ENCODE measurements at regions not wholly inside any gene's neighbourhood (a gene's known extent, or its start where the extent isn't known, plus 50 kb on each side); places are given as distances from the start of the nearest gene placed in this dataset.
"Not testable (repeated sequence)": the region's sequence is repeated elsewhere in the genome, so short reads cannot be mapped to it uniquely, and the experiment has no call there.

DNA sequence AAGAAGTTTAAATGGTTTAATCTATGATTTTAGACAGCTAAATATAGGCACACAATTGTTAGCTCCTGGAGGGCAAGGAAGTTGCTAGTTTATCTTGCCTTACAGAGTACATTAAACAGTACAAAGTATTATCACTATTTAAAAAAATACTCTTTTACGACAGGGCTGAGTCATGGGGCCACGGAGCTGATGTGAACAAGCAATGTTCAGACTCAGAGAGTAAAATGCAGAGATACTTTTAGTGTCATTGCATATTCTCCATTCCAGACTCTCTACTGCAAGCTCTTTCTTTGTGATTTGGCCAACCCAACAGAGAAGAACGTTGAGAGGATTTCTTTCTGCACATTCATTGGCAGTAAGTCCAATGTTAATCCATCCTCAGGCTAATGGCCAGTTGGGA lies 352.4 kb downstream of the SPRY2 start:
- no peak overlapping the region for H3K27ac ChIP-seq
- TF ChIP-seq, protein P1, sequence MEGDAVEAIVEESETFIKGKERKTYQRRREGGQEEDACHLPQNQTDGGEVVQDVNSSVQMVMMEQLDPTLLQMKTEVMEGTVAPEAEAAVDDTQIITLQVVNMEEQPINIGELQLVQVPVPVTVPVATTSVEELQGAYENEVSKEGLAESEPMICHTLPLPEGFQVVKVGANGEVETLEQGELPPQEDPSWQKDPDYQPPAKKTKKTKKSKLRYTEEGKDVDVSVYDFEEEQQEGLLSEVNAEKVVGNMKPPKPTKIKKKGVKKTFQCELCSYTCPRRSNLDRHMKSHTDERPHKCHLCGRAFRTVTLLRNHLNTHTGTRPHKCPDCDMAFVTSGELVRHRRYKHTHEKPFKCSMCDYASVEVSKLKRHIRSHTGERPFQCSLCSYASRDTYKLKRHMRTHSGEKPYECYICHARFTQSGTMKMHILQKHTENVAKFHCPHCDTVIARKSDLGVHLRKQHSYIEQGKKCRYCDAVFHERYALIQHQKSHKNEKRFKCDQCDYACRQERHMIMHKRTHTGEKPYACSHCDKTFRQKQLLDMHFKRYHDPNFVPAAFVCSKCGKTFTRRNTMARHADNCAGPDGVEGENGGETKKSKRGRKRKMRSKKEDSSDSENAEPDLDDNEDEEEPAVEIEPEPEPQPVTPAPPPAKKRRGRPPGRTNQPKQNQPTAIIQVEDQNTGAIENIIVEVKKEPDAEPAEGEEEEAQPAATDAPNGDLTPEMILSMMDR (conservative IDR thresholded peaks at IDR 0.05), result no peak

DNA sequence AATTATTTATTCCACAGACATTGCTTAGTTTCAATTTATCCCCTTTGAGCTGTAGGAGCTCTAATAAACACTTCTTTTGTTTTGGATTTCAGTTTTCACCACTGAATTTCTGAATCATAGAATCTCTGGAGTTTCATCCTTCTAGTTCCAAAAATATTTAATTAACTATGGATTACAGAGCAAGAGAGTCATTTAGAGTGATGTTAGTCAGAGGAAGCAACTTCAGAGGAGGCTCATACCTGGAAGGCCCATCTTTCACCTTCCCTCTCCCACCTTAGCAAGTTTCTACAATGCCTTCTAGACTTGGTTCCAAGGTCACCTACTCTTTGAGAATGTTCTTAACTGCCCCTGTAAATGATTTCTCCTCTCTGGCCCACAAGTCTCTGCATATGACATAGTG lies 353.2 kb downstream of the SPRY2 start:
- TF ChIP-seq, protein P1 (conservative IDR thresholded peaks at IDR 0.05), result no peak
- H3K27ac ChIP-seq, result no peak overlapping the region

DNA sequence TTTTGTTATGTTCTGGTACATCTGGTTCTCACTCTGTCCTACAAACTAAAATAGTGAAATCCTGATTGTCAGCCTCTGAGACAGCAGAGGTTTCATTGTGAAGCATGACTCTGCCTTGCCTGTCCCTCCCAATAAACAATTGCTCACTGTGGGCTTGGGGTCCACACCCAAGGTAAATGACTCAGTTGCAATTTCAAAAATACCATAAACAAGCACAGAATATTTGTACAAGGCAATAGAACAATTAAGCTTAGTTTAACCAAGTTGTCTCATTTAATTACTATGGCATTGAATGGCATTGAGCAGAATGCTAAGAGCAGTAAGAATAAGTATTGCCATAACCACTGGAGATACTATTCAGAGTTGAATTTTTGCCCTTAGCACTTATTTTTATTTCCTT lies 353.6 kb downstream of the SPRY2 start:
- TF ChIP-seq, protein P1 (conservative IDR thresholded peaks at IDR 0.05), result no peak
- no peak overlapping the region for H3K27ac ChIP-seq

DNA sequence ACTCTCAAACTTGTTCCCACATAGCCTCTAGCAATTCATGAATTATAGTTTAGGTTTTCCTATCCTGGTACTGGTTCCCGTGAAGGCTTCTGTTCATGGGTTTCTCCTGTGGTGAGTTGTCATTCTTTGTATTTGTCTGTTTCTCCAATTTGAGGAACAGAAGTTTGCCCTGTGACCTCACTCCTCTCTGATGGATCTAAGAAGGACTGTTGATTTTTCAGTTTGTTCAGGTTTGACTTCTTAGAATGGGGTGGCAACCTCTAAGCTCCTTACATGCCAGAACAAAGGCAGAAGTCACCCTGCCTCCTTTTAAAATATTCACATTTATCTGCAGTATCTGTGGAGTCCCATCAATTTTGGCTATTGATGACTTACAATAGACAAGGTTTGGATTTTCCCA lies 354.0 kb downstream of the SPRY2 start:
- TF ChIP-seq, protein P1 (conservative IDR thresholded peaks at IDR 0.05), result no peak
- no peak overlapping the region for H3K27ac ChIP-seq

DNA sequence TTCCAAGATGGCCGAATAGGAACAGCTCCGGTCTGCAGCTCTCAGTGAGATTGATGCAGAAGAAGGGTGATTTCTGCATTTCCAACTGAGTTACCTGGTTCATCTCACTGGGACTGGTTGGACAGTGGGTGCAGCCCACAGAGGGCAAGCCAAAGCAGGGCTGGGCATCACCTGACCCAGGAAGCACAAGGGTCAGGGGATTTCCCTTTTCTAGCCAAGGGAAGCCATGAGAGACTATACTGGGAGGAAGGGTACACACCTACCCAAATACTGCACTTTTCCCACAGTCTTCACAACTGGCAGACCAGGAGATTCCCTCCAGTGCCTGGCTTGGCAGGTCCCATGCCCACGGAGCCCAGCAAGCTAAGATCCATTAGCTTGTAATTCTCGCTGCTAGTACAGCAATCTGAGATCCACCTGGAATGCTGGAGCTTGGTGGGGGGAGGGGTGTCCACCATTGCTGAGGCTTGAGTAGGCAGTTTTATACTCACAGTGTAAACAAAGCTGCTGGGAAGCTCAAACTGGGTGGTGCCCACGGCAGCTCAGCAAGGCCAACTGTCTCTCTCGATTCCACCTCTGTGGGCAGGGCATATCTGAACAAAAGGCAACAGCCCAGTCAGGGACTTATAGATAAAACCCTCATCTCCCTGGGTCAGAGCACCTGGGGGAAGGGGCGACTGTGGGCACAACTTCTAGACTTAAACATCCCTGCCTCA lies 365.8 kb downstream of the SPRY2 start:
- not testable (repeated sequence) for H3K27ac ChIP-seq

DNA sequence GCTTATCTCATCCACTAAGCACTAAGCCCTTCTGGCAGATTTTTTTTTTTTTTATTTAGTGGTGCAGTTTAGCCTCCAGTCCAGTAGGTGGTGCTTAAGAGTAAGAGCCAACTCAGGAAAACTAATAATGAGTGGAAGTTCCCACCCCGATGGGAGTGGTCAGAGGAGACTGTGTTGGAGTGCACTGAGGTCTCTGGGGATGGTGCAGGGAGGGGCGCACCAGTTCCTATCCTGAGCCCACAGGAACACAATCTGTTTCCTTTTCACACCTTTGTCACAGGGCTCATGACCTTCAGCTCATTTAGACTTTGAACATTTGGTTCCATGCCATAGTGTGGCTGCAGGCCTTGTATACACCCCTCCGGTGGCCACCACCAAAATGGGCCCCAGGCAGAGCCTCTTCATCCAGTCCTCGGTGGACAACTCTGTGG lies 367.4 kb downstream of the SPRY2 start:
- no peak overlapping the region for H3K27ac ChIP-seq
- TF ChIP-seq, protein P1 (conservative IDR thresholded peaks at IDR 0.05), result peak; percentile 37

DNA sequence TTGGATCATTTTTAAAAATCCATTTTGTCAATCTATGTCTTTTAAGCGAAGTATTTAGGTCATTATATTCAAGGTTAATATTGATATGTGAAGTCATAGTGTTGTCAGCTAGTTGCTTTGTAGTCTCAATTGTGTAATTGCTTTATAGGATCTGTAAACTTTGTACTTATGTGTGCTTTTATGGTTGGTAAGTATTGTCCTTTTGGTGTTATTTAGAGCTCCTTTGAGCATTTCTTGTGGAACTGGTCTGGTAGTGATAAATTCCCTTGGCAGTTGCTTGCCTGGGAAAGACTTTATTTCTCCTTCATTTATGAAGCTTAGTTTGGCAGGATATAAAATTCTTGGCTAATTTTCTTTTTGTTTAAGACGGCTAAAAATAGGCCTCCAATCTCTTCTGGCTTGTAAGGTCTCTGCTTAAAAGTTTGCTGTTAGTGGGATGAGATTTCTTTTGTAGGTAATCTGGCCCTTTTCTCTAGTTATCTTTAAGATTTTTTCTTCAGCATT lies 368.8 kb downstream of the SPRY2 start:
- TF ChIP-seq, protein P1 (conservative IDR thresholded peaks at IDR 0.05), result no peak
- H3K27ac ChIP-seq, result no peak overlapping the region

DNA sequence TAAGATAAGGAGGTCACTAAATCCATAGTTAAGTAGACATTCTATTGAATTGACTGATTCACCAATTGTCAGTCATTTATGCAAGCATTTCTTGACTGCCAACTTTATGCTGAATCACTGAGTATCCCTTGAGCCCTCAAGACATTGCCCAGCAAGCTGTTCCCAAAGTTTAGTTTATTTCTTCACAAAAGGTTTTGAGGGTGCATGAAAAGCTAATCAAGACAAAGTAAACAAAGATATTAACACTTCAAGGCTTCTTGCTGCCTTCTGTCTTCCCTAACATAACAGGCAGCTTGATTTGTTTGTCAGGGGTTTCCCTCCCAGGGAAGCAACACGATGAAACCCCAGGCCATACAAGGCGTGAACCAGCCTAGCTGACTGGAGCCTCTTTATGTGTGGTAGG lies 374.4 kb downstream of the SPRY2 start:
- H3K27ac ChIP-seq, result no peak overlapping the region
- TF ChIP-seq, protein P1 (conservative IDR thresholded peaks at IDR 0.05), result no peak
